ENCODE measurements at regions not wholly inside any gene's neighbourhood (a gene's known extent, or its start where the extent isn't known, plus 50 kb on each side); places are given as distances from the start of the nearest gene placed in this dataset.

GRCh38 chr2:174669336-174669735 is 71.7 kb upstream of the WIPF1 start:
- TF ChIP-seq CTCF (IDR thresholded peaks at IDR 0.05) = no peak
- TF ChIP-seq REST (IDR thresholded peaks at IDR 0.05; ENCODE audit: insufficient read depth in 1 of 2, low read depth in 2 of 2, low read length in 1 of 2) = no peak
- TF ChIP-seq TCF7L2 (IDR thresholded peaks at IDR 0.05; ENCODE audit: low read depth, low read length) = no peak
- TF ChIP-seq POLR2AphosphoS5 (IDR thresholded peaks at IDR 0.05; ENCODE audit: low read depth, low read length) = no peak
- TF ChIP-seq SIN3A (IDR thresholded peaks at IDR 0.05; ENCODE audit: borderline replicate concordance, insufficient read depth, low read depth, low read length) = no peak
